Uterus (tissue), 3 donors: ENCODE measurements at regions not wholly inside any gene's neighbourhood (a gene's known extent, or its start where the extent isn't known, plus 50 kb on each side); places are given as distances from the start of the nearest gene placed in this dataset.

Source experiments
- DNase-seq, 2 donors: peaks; one replicate each; pipeline ENCODE4 v3.0.0-alpha.2; 2019 to 2020
- H3K27ac ChIP-seq, 2 donors: fragments of 200-600 bp; sonication (generic); 1 replicate in 1 of 2; 2 replicates in 1 of 2; pipeline ENCODE4 v1.5.1; 2016 to 2018
- H3K27me3 ChIP-seq, 2 donors: fragments of 200-600 bp; sonication (generic); one replicate each; pipeline ENCODE4 v1.5.1; 2018 to 2019; ENCODE audit warnings: control low read depth in 1 of 2
- H3K36me3 ChIP-seq, 2 donors: fragments of 200-600 bp; sonication (generic); one replicate each; pipeline ENCODE4 v1.5.1; 2019; ENCODE audit warnings: control low read depth in 1 of 2
- H3K4me1 ChIP-seq, 2 donors: fragments of 200-600 bp; sonication (generic); one replicate each; pipeline ENCODE4 v1.5.1; 2018 to 2019; ENCODE audit warnings: control low read depth in 1 of 2
- H3K4me3 ChIP-seq, 2 donors: fragments of 200-600 bp; sonication (generic); 1 replicate in 1 of 2; 2 replicates in 1 of 2; pipeline ENCODE4 v1.5.1; 2018 to 2019; ENCODE audit warnings: mild to moderate bottlenecking in 1 of 2
- H3K9me3 ChIP-seq, 2 donors: fragments of 200-600 bp; sonication (generic); one replicate each; pipeline ENCODE4 v1.5.1; 2019; ENCODE audit warnings: control low read depth in 1 of 2
- POLR2A ChIP-seq, 2 donors: fragments of 450-650 bp; IDR thresholded peaks; one replicate each; pipeline ENCODE4 v1.6.1; 2016; ENCODE audit warnings: antibody characterized with exemption in 2 of 2, mild to moderate bottlenecking in 1 of 2, moderate library complexity in 1 of 2
- intact Hi-C: fragments of 100-400 bp; cut with DNase I; formaldehyde crosslinking; loops from one replicate; pipeline ENCODE4 v1.15.1; 2023; ENCODE audit warnings: low total_unique reads
- TF ChIP-seq, protein P1 (sequence below), 4 experiments: fragments of 200-600 bp in 2 of 4; fragments of 450-650 bp in 2 of 4; sonication (generic) in 2 of 4; IDR thresholded peaks; one replicate each; pipeline ENCODE4 v1.5.1; 2016 to 2019; ENCODE audit warnings: antibody characterized with exemption in 4 of 4, mild to moderate bottlenecking in 2 of 4, moderate library complexity in 1 of 4
- donor health status: DM: yes; HTN: yes; CAD: no.

DNA sequence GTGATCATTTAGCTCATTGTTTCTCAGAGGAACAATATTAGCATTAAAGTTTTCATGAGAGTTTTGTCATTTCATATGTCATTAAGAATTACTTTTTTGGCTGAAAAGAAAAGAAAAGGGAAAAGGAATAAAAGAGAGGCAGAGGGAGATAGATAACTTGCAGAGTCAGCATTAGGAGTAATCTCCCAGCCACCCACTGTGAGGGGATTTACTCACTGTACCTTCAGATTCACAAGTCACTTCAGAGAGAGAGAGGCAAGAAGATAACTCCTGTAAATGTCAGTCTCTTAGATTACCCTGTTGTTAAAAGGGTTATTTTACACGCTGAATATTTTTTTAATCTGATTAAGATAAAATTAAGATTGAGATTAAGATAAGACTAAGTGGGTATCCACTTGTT lies 125.2 kb downstream of the POU4F1 start:
- no peaks in the 10 kb centered on the region for H3K36me3 ChIP-seq
- intact Hi-C loops: no loop called here
- no peak overlapping the region for H3K27ac ChIP-seq
- TF ChIP-seq POLR2A (IDR thresholded peaks at IDR 0.05): no peak
- TF ChIP-seq, protein P1, sequence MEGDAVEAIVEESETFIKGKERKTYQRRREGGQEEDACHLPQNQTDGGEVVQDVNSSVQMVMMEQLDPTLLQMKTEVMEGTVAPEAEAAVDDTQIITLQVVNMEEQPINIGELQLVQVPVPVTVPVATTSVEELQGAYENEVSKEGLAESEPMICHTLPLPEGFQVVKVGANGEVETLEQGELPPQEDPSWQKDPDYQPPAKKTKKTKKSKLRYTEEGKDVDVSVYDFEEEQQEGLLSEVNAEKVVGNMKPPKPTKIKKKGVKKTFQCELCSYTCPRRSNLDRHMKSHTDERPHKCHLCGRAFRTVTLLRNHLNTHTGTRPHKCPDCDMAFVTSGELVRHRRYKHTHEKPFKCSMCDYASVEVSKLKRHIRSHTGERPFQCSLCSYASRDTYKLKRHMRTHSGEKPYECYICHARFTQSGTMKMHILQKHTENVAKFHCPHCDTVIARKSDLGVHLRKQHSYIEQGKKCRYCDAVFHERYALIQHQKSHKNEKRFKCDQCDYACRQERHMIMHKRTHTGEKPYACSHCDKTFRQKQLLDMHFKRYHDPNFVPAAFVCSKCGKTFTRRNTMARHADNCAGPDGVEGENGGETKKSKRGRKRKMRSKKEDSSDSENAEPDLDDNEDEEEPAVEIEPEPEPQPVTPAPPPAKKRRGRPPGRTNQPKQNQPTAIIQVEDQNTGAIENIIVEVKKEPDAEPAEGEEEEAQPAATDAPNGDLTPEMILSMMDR (IDR thresholded peaks at IDR 0.05): no peak
- no peaks in the 10 kb centered on the region for H3K4me1 ChIP-seq
- no peaks in the 10 kb centered on the region for H3K27me3 ChIP-seq
- no peaks in the 10 kb centered on the region for H3K9me3 ChIP-seq
- DNase-seq: no peak
- no peak overlapping the region for H3K4me3 ChIP-seq

DNA sequence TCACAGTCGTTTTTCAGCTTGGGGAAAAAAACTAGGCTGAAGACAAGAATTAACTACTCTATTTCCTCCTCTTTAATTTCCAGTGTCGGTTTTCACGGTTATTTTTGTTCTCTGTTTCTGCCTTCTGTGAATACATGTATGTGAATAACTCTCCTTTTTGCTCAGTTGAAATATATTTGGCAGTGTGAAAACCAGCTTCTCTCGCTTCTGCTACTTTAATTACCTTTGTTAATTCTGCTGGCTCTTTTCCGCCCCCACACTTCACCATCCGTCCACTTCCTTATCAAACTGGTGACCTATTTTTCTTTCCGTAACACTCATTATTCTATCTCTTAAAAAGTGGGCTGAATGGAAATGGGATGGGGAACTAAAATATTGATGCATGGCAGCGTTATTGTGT lies 126.4 kb downstream of the POU4F1 start:
- Histone ChIP-seq H3K36me3 (no peaks in the 10 kb centered on the region), H3K4me3 (no peak overlapping the region), H3K9me3 (no peaks in the 10 kb centered on the region), H3K4me1 (no peaks in the 10 kb centered on the region), H3K27me3 (no peaks in the 10 kb centered on the region), H3K27ac (no peak overlapping the region)
- intact Hi-C loops: no loop called here
- no peak for DNase-seq
- TF ChIP-seq POLR2A (IDR thresholded peaks at IDR 0.05): no peak
- TF ChIP-seq, protein P1 (IDR thresholded peaks at IDR 0.05): no peak

DNA sequence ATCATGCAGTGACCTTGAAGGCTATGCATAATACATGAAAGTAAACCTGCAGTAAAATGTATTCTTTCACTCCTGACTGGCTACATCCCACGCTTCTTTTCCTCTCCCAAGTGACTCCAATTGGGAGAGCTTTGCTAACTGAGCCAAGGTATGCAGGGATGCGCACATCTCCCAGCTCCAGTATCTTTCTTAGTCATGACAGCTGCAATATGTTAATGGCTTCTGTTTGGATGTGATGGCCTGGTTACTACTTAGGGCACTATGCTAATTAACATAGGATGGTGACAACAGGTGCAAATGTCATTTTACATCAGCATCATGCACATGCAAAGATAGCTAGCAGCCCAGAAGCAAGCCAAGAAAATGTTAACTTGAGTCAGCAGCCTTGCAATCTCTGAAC lies 134.7 kb downstream of the POU4F1 start:
- intact Hi-C loops: no loop called here
- no peak overlapping the region for H3K4me3 ChIP-seq

DNA sequence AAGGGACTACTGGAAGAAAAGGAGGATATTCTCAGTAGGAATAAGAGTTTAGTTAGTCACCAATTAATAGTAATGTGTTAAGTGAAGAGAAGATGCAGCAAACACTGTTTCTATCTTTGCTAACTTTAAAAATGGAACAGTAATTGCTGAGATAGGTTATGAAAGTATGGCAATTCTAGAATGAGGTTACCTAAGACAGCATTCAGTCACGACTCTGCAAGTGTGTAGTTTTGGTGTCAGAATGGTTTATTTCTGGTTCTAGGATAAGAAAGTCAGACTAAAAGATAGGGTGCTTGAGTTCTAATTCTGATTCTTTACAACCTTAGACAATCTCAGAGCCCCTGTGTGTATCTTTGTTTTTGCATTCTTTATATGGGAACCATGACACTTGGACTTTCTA lies 138.1 kb downstream of the POU4F1 start:
- H3K9me3 ChIP-seq: no peaks in the 10 kb centered on the region
- intact Hi-C loops: no loop called here
- no peaks in the 10 kb centered on the region for H3K36me3 ChIP-seq
- no peaks in the 10 kb centered on the region for H3K27me3 ChIP-seq
- no peak overlapping the region for H3K4me3 ChIP-seq
- no peaks in the 10 kb centered on the region for H3K4me1 ChIP-seq
- no peak overlapping the region for H3K27ac ChIP-seq
- no peak for TF ChIP-seq POLR2A (IDR thresholded peaks at IDR 0.05)
- TF ChIP-seq, protein P1 (IDR thresholded peaks at IDR 0.05): no peak
- DNase-seq: no peak

More for the DNA sequence above, 134.7 kb downstream of the POU4F1 start:
- no peak for DNase-seq
- H3K27ac ChIP-seq: no peak overlapping the region
- no peaks in the 10 kb centered on the region for H3K27me3 ChIP-seq
- no peak for TF ChIP-seq POLR2A (IDR thresholded peaks at IDR 0.05)
- TF ChIP-seq, protein P1 (IDR thresholded peaks at IDR 0.05): no peak
- no peaks in the 10 kb centered on the region for H3K36me3 ChIP-seq
- H3K4me1 ChIP-seq: no peaks in the 10 kb centered on the region
- no peaks in the 10 kb centered on the region for H3K9me3 ChIP-seq

DNA sequence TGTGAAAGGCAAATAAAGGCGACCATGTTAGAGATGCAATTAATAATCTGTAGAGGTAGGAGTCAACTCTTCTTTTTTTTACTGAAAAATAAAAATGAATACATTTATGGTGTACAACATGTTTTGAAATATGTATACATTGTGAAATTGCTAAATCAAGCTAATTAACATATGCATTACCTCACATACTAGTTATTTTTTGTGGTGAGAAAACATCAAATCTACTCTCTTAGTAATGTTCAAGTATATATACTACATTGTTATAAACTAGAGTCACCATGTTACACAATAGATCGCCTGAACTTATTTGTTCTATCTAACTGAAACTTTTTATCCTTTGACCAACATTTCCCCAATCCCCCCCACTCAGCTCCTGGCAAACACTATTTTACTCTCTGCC lies 143.2 kb downstream of the POU4F1 start:
- DNase-seq: no peak
- no peaks in the 10 kb centered on the region for H3K4me1 ChIP-seq
- no peaks in the 10 kb centered on the region for H3K36me3 ChIP-seq
- no peaks in the 10 kb centered on the region for H3K9me3 ChIP-seq
- TF ChIP-seq POLR2A (IDR thresholded peaks at IDR 0.05): no peak
- TF ChIP-seq, protein P1 (IDR thresholded peaks at IDR 0.05): no peak
- H3K27ac ChIP-seq: no peak overlapping the region
- intact Hi-C loops: no loop called here
- H3K4me3 ChIP-seq: no peak overlapping the region
- H3K27me3 ChIP-seq: no peaks in the 10 kb centered on the region
